Fibroblast of pulmonary artery (primary cell): ENCODE measurements at regions not wholly inside any gene's neighbourhood (a gene's known extent, or its start where the extent isn't known, plus 50 kb on each side); places are given as distances from the start of the nearest gene placed in this dataset.

Experiments used
- DNase-seq: peaks from one replicate; pipeline ENCODE4 v3.0.0-alpha.2; 2010; ENCODE audit warnings: low read depth
- H3K4me3 ChIP-seq: replicated peaks from 2 replicates; pipeline ENCODE4 v1.5.1; 2011; ENCODE audit warnings: low read depth, mild to moderate bottlenecking, control low read depth, low read length, moderate library complexity
- TF ChIP-seq, protein P1 (sequence below): IDR thresholded peaks from 2 replicates; pipeline ENCODE4 v1.5.1; 2011; ENCODE audit warnings: mild to moderate bottlenecking, control low read depth, low read length, inconsistent platforms; ENCODE audit errors: missing control alignments

DNA sequence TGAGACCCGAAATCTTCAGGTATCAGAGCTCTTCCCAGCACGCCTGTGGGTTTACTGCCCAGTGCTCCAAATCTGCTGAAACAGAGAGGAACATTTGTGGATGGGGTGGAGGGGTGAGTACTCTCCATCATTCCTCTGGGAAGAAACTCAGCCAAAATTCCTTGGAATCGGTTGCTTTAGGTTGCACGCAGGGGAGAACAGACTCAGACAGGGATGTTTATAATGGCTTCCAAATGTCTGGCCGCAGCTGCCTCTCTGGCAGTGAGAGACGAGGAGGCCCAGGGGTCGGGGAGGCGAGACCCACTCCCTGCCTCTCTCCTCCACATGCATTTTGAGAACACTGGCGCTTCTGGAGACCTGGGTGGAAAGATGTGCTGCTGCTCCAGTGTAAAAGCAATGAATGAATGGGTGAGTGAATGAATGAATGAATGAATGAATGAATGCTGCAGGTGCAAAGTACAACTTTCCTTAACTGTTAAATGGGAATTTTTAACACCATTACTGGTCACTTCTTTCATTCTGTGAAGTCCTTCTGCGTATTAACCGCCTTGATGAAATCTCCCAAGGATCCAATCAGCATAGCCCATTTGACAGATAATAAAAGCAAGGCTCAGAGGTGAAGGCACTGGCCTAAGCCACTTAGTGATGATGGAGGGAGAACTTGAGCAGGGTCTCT, 437.4 kb downstream of the MIAT start:
- peak; percentile 27 for DNase-seq
- H3K4me3 ChIP-seq: no peak overlapping the region
- TF ChIP-seq, protein P1, sequence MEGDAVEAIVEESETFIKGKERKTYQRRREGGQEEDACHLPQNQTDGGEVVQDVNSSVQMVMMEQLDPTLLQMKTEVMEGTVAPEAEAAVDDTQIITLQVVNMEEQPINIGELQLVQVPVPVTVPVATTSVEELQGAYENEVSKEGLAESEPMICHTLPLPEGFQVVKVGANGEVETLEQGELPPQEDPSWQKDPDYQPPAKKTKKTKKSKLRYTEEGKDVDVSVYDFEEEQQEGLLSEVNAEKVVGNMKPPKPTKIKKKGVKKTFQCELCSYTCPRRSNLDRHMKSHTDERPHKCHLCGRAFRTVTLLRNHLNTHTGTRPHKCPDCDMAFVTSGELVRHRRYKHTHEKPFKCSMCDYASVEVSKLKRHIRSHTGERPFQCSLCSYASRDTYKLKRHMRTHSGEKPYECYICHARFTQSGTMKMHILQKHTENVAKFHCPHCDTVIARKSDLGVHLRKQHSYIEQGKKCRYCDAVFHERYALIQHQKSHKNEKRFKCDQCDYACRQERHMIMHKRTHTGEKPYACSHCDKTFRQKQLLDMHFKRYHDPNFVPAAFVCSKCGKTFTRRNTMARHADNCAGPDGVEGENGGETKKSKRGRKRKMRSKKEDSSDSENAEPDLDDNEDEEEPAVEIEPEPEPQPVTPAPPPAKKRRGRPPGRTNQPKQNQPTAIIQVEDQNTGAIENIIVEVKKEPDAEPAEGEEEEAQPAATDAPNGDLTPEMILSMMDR: no peak

DNA sequence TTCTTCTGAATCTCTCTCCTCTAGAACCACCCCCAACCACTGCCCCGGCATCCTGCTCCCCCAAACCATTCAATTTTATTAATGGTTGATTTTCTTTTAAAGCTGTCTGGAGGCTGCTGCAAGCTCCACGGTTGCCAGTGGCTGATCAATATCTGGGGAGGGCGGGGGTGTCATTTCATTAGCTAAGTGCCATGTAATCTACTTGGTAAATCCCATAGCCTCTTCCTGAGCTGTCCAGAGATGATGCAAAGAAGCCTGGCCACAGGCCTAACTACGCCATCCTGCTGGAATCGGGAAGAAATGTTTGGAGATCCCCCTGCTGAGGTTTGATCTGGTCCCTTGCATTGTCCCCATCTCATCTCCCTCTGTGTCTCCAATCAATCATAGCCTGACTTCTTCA, 440.1 kb downstream of the MIAT start:
- DNase-seq: no peak
- no peak overlapping the region for H3K4me3 ChIP-seq
- TF ChIP-seq, protein P1: no peak

DNA sequence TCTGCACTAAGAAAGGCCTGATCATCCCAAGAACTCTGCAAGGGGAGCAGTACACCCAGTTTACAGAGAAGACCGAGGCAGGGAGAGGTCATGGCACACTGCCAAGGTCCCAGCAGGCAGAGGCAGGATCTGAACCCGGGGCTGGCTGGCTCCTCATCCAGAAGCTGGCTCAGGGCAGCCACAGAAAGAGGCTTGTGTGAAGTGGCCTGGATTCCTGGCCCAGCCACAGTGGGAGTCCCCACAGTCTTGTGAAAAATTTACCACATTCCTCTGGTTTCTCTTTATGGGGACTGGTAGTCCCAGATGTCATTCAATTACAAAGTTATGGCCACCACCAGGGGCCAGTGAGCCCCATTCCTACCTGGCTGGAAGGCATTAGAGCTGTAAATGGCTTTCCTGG, 440.5 kb downstream of the MIAT start:
- H3K4me3 ChIP-seq: no peak overlapping the region
- TF ChIP-seq, protein P1: no peak
- DNase-seq: no peak

DNA sequence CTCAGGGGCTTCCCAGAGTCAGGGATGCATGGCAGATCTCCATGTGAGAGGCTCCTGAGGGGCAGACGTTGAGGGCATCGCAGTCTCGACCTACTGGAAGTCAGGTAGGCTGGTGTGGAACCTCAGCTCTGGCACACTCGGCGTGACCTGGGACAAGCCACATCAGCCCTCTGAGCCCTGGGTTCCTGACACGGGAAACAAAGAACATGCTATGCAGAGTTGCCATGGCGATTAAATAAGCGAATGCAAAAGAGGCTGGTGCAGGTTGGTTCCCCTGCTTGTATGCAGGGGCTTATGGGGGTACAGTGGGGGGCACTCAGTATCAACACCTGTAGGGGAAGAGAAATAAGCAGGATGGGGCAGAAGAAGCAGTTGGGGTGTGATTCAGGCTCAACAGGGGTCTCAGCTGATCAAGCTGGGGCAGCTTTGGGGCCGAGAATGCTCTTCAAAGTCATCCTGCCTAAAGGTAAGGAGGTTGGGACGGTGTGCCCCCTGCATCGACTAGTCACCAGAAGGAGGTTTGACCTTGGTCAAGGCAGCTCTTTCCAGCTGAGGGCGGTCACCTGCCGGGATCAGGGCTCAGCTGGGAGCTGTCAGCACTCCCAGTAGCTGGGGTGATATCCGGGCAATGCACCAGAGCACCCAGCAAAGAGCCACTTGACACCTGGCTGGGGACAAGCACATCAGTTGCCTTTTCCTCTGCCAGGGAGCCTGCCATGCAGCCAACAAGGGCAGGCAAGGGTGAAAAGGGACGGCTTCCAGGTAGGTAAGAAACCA, 442.7 kb downstream of the MIAT start:
- TF ChIP-seq, protein P1: no peak
- no peak overlapping the region for H3K4me3 ChIP-seq
- no peak for DNase-seq

DNA sequence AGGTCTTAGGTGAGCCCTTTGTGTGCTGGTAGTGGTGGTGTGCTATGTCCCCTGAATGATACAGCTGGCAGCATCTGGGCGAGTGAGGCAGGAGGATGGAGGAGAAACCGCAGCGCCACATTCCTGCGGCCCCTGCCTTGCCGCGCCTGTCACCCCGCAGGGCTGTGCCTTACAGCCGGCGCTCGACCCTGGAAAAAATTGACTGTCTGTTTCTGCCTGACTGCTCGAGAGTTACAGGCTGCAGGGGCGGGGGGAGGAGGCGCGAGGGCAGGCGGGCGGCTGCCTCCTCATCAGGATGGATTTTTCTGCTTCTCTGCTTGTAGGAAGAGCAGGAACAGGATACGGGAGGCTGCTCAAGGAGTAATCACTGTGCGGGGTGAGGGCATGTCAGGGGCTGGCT, 443.4 kb downstream of the MIAT start:
- peak; percentile 29 for DNase-seq
- no peak overlapping the region for H3K4me3 ChIP-seq
- TF ChIP-seq, protein P1: no peak

DNA sequence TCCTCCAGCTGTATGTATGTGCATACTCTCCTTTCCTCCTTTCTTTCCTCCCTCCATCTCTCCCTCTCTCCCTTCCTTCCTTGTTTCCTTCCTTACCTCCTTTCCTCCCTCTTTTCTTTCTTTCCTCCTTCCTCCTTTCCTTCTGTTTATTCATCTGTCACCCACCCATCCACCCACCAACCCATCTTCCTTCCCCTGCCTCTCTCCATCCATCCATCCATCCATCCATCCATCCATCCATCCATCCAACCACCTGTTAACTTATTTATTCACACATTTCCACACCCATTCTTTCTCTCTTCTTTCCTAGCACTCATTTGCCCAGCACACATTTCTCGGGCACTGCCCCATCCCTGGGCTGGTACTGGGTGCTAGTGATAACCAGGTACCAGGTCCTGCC, 443.9 kb downstream of the MIAT start:
- no peak for DNase-seq
- TF ChIP-seq, protein P1: no peak
- H3K4me3 ChIP-seq: no peak overlapping the region
